Esophagus squamous epithelium (tissue), 4 donors: ENCODE measurements at regions not wholly inside any gene's neighbourhood (a gene's known extent, or its start where the extent isn't known, plus 50 kb on each side); places are given as distances from the start of the nearest gene placed in this dataset.

Source experiments
- CTCF ChIP-seq, 6 experiments: fragments of 450-650 bp in 4 of 6; fragments of 200-600 bp in 2 of 6; sonication (generic) in 2 of 6; IDR thresholded peaks; one replicate each; pipeline ENCODE4 v1.5.1; 2016 to 2019; ENCODE audit warnings: antibody characterized with exemption in 6 of 6, mild to moderate bottlenecking in 4 of 6, moderate library complexity in 4 of 6
- POLR2A ChIP-seq, 4 donors: fragments of 450-650 bp; IDR thresholded peaks; one replicate each; pipeline ENCODE4 v1.6.1; 2017; ENCODE audit warnings: antibody characterized with exemption in 4 of 4, mild to moderate bottlenecking in 4 of 4, moderate library complexity in 3 of 4

- TF ChIP-seq CTCF (IDR thresholded peaks at IDR 0.05) (no peak), POLR2A (IDR thresholded peaks at IDR 0.05) (no peak)
Measured at GRCh38 chr4:12207396-12207795, 778.7 kb upstream of the HS3ST1 start.
